ENCODE measurements at regions not wholly inside any gene's neighbourhood (a gene's known extent, or its start where the extent isn't known, plus 50 kb on each side); places are given as distances from the start of the nearest gene placed in this dataset.

- Mint-ChIP-seq H3K27ac (no peak overlapping the region), H3K36me3 (ENCODE audit: low read depth) (no peaks in the 10 kb centered on the region), H3K9me3 (no peaks in the 10 kb centered on the region), H3K4me3 (no peak overlapping the region), H3K4me1 (ENCODE audit: low read depth) (no peaks in the 10 kb centered on the region), H3K27me3 (ENCODE audit: insufficient read depth) (no peaks in the 10 kb centered on the region; the same call in none of the 2 replicates)
- no peak for TF ChIP-seq CTCF (IDR thresholded peaks at IDR 0.05)
- no peak for DNase-seq
Observed at GRCh38 chr4:183773790-183774189, 114.7 kb downstream of the TRAPPC11 start.

GRCh38 chr4:183783306-183783705 is 121.8 kb upstream of the STOX2 start:
- H3K9me3 Mint-ChIP-seq, result no peaks in the 10 kb centered on the region; the same call in 1 of the 2 replicates
- H3K27me3 Mint-ChIP-seq (ENCODE audit: insufficient read depth), result peaks cover 2% of the 10 kb centered on the region
- no peak for TF ChIP-seq CTCF (IDR thresholded peaks at IDR 0.05)
- no peak overlapping the region for H3K27ac Mint-ChIP-seq
- no peaks in the 10 kb centered on the region for H3K36me3 Mint-ChIP-seq (ENCODE audit: low read depth)
- no peaks in the 10 kb centered on the region for H3K4me1 Mint-ChIP-seq (ENCODE audit: low read depth)
- H3K4me3 Mint-ChIP-seq, result no peak overlapping the region
- DNase-seq, result no peak

GRCh38 chr4:183783991-183784553 is 121.0 kb upstream of the STOX2 start:
- Mint-ChIP-seq H3K4me1 (ENCODE audit: low read depth) (no peaks in the 10 kb centered on the region), H3K36me3 (ENCODE audit: low read depth) (no peaks in the 10 kb centered on the region), H3K27ac (no peak overlapping the region), H3K27me3 (ENCODE audit: insufficient read depth) (peaks cover 2% of the 10 kb centered on the region), H3K9me3 (no peaks in the 10 kb centered on the region; the same call in 1 of the 2 replicates), H3K4me3 (no peak overlapping the region)
- DNase-seq, result no peak
- TF ChIP-seq CTCF (IDR thresholded peaks at IDR 0.05), result no peak

GRCh38 chr4:183788308-183788905 is 116.7 kb upstream of the STOX2 start:
- H3K27me3 Mint-ChIP-seq (ENCODE audit: insufficient read depth), result peaks cover 2% of the 10 kb centered on the region
- H3K27ac Mint-ChIP-seq, result no peak overlapping the region
- H3K4me3 Mint-ChIP-seq, result no peak overlapping the region
- TF ChIP-seq CTCF (IDR thresholded peaks at IDR 0.05), result no peak
- no peak for DNase-seq
- H3K4me1 Mint-ChIP-seq (ENCODE audit: low read depth), result no peaks in the 10 kb centered on the region
- H3K36me3 Mint-ChIP-seq (ENCODE audit: low read depth), result no peaks in the 10 kb centered on the region
- peaks cover 12% of the 10 kb centered on the region; the same call in 1 of the 2 replicates for H3K9me3 Mint-ChIP-seq

- H3K4me3 Mint-ChIP-seq, result no peak overlapping the region
- peaks cover 2% of the 10 kb centered on the region for H3K27me3 Mint-ChIP-seq (ENCODE audit: insufficient read depth)
- H3K4me1 Mint-ChIP-seq (ENCODE audit: low read depth), result no peaks in the 10 kb centered on the region
- H3K36me3 Mint-ChIP-seq (ENCODE audit: low read depth), result no peaks in the 10 kb centered on the region
- TF ChIP-seq CTCF (IDR thresholded peaks at IDR 0.05), result no peak
- no peak overlapping the region for H3K27ac Mint-ChIP-seq
- peaks cover 15% of the 10 kb centered on the region; the same call in 1 of the 2 replicates for H3K9me3 Mint-ChIP-seq
- no peak for DNase-seq
Observed at GRCh38 chr4:183789657-183790056, 115.5 kb upstream of the STOX2 start.

All from HFFc6 (cell line).